GM18868 (cell line): ENCODE measurements at regions not wholly inside any gene's neighbourhood (a gene's known extent, or its start where the extent isn't known, plus 50 kb on each side); places are given as distances from the start of the nearest gene placed in this dataset.
"Not testable (repeated sequence)": the region's sequence is repeated elsewhere in the genome, so short reads cannot be mapped to it uniquely, and the experiment has no call there.

Experiments used
- ATAC-seq: cut with Tn5 transposase; IDR thresholded peaks from one replicate; pipeline ENCODE4 v1.9.1; 2021; ENCODE audit warnings: mild to moderate bottlenecking, moderate library complexity; ENCODE audit not compliant: unreplicated experiment

- ATAC-seq: peak; percentile 76
Observed at GRCh38 chr3:74149466-74149865, 465.0 kb downstream of the CNTN3 start.

GRCh38 chr3:74145277-74145676 lies 469.2 kb downstream of the CNTN3 start:
- ATAC-seq: no peak

- ATAC-seq: no peak
Observed at GRCh38 chr3:74139648-74140047, 474.8 kb downstream of the CNTN3 start.

- no peak for ATAC-seq
Observed at GRCh38 chr3:74137790-74138189, 476.7 kb downstream of the CNTN3 start.

- ATAC-seq: no peak
Observed at GRCh38 chr3:74135808-74136207, 478.7 kb downstream of the CNTN3 start.

GRCh38 chr3:74134831-74135230 lies 479.6 kb downstream of the CNTN3 start:
- no peak for ATAC-seq

GRCh38 chr3:74131546-74132328 lies 482.7 kb downstream of the CNTN3 start:
- ATAC-seq: not testable (repeated sequence)

- no peak for ATAC-seq
Observed at GRCh38 chr3:74129611-74130010, 484.8 kb downstream of the CNTN3 start.

- ATAC-seq: no peak
Observed at GRCh38 chr3:74129056-74129455, 485.4 kb downstream of the CNTN3 start.

- no peak for ATAC-seq
Observed at GRCh38 chr3:74127256-74127655, 487.2 kb downstream of the CNTN3 start.

GRCh38 chr3:74124782-74125181 lies 489.7 kb downstream of the CNTN3 start:
- ATAC-seq: no peak

GRCh38 chr3:74122281-74122680 lies 492.2 kb downstream of the CNTN3 start:
- ATAC-seq: no peak

- ATAC-seq: no peak
Observed at GRCh38 chr3:74121761-74122160, 492.7 kb downstream of the CNTN3 start.

GRCh38 chr3:74119221-74119620 lies 494.5 kb upstream of the PDZRN3 start:
- ATAC-seq: no peak

GRCh38 chr3:74115906-74116305 lies 491.2 kb upstream of the PDZRN3 start:
- ATAC-seq: no peak

- no peak for ATAC-seq
Observed at GRCh38 chr3:74107451-74107850, 482.7 kb upstream of the PDZRN3 start.

GRCh38 chr3:74106925-74107324 lies 482.2 kb upstream of the PDZRN3 start:
- ATAC-seq: no peak

- no peak for ATAC-seq
Observed at GRCh38 chr3:74091204-74091603, 466.5 kb upstream of the PDZRN3 start.

- no peak for ATAC-seq
Observed at GRCh38 chr3:74089814-74090213, 465.1 kb upstream of the PDZRN3 start.

- no peak for ATAC-seq
Observed at GRCh38 chr3:74080056-74080461, 455.3 kb upstream of the PDZRN3 start.

- ATAC-seq: no peak
Observed at GRCh38 chr3:74075241-74075640, 450.5 kb upstream of the PDZRN3 start.

GRCh38 chr3:74074700-74075099 lies 450.0 kb upstream of the PDZRN3 start:
- ATAC-seq: no peak

- no peak for ATAC-seq
Observed at GRCh38 chr3:74067296-74067695, 442.6 kb upstream of the PDZRN3 start.
